ENCODE measurements at regions not wholly inside any gene's neighbourhood (a gene's known extent, or its start where the extent isn't known, plus 50 kb on each side); places are given as distances from the start of the nearest gene placed in this dataset.

GRCh38 chr5:165134155-165134554 is 1628.7 kb downstream of the MAT2B start:
- no peak for DNase-seq (ENCODE audit: low read depth)
- TF ChIP-seq CTCF (IDR thresholded peaks at IDR 0.05; ENCODE audit: low read depth, low read length, missing control alignments), result no peak

GRCh38 chr5:165135565-165135964 is 1630.1 kb downstream of the MAT2B start:
- H3K4me3 ChIP-seq (ENCODE audit: low read depth, low read length), result no peak overlapping the region
- no peak for TF ChIP-seq CTCF (IDR thresholded peaks at IDR 0.05; ENCODE audit: low read depth, low read length, missing control alignments)
- no peak for DNase-seq (ENCODE audit: low read depth)

More at GRCh38 chr5:165134155-165134554, 1628.7 kb downstream of the MAT2B start:
- H3K4me3 ChIP-seq (ENCODE audit: low read depth, low read length), result no peak overlapping the region

GRCh38 chr5:165137701-165138100 is 1632.3 kb downstream of the MAT2B start:
- no peak for TF ChIP-seq CTCF (IDR thresholded peaks at IDR 0.05; ENCODE audit: low read depth, low read length, missing control alignments)
- no peak overlapping the region for H3K4me3 ChIP-seq (ENCODE audit: low read depth, low read length)

GRCh38 chr5:165138236-165138635 is 1632.8 kb downstream of the MAT2B start:
- no peak for DNase-seq (ENCODE audit: low read depth)
- no peak for TF ChIP-seq CTCF (IDR thresholded peaks at IDR 0.05; ENCODE audit: low read depth, low read length, missing control alignments)
- H3K4me3 ChIP-seq (ENCODE audit: low read depth, low read length), result no peak overlapping the region

More at GRCh38 chr5:165137701-165138100, 1632.3 kb downstream of the MAT2B start:
- no peak for DNase-seq (ENCODE audit: low read depth)

- no peak for TF ChIP-seq CTCF (IDR thresholded peaks at IDR 0.05; ENCODE audit: low read depth, low read length, missing control alignments)
- H3K4me3 ChIP-seq (ENCODE audit: low read depth, low read length), result no peak overlapping the region
- DNase-seq (ENCODE audit: low read depth), result no peak
These were observed 1633.8 kb downstream of the MAT2B start for GRCh38 chr5:165139262-165139661.

- TF ChIP-seq CTCF (IDR thresholded peaks at IDR 0.05; ENCODE audit: low read depth, low read length, missing control alignments), result no peak
- no peak overlapping the region for H3K4me3 ChIP-seq (ENCODE audit: low read depth, low read length)
- no peak for DNase-seq (ENCODE audit: low read depth)
These were observed 1634.3 kb downstream of the MAT2B start for GRCh38 chr5:165139721-165140120.

- no peak overlapping the region for H3K4me3 ChIP-seq (ENCODE audit: low read depth, low read length)
- no peak for TF ChIP-seq CTCF (IDR thresholded peaks at IDR 0.05; ENCODE audit: low read depth, low read length, missing control alignments)
- DNase-seq (ENCODE audit: low read depth), result no peak
These were observed 1638.3 kb downstream of the MAT2B start for GRCh38 chr5:165143741-165144140.

Data from GM12864 (cell line).